ENCODE measurements at regions not wholly inside any gene's neighbourhood (a gene's known extent, or its start where the extent isn't known, plus 50 kb on each side); places are given as distances from the start of the nearest gene placed in this dataset.

DNA sequence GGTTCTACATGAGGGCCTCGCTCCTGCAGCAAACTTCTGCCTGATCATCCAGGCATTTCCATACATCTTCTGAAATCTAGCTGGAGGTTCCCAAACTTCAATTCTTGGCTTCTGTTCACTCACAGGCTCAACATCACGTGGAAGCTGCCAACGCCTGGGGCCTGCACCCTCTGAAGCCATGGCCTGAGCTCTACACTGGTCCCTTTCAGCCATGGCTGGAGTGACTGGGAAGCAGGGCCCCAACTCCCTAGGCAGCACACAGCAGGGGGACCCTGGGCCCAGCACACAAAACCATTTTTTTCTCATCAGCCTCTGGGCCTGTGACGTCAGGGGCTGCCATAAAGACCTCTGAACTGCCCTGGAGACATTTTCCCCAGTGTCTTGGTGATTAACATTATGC lies 542.7 kb downstream of the TLL1 start:
- TF ChIP-seq, protein P1, sequence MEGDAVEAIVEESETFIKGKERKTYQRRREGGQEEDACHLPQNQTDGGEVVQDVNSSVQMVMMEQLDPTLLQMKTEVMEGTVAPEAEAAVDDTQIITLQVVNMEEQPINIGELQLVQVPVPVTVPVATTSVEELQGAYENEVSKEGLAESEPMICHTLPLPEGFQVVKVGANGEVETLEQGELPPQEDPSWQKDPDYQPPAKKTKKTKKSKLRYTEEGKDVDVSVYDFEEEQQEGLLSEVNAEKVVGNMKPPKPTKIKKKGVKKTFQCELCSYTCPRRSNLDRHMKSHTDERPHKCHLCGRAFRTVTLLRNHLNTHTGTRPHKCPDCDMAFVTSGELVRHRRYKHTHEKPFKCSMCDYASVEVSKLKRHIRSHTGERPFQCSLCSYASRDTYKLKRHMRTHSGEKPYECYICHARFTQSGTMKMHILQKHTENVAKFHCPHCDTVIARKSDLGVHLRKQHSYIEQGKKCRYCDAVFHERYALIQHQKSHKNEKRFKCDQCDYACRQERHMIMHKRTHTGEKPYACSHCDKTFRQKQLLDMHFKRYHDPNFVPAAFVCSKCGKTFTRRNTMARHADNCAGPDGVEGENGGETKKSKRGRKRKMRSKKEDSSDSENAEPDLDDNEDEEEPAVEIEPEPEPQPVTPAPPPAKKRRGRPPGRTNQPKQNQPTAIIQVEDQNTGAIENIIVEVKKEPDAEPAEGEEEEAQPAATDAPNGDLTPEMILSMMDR (IDR thresholded peaks at IDR 0.05; ENCODE audit: low read depth, low read length, missing input control), result no peak
- TF ChIP-seq SP1 (IDR thresholded peaks at IDR 0.05) (no peak), JUND (IDR thresholded peaks at IDR 0.05) (no peak), HNF4A (conservative IDR thresholded peaks at IDR 0.05) (no peak), GABPA (IDR thresholded peaks at IDR 0.05 in 1 of 2, conservative IDR thresholded peaks at IDR 0.05 in 1 of 2) (no peak), FOXA1 (IDR thresholded peaks at IDR 0.05) (no peak), TAF1 (conservative IDR thresholded peaks at IDR 0.05) (no peak), EGR1 (IDR thresholded peaks at IDR 0.05; ENCODE audit: low read depth in 2 of 2) (no peak)
- TF ChIP-seq, protein P2, sequence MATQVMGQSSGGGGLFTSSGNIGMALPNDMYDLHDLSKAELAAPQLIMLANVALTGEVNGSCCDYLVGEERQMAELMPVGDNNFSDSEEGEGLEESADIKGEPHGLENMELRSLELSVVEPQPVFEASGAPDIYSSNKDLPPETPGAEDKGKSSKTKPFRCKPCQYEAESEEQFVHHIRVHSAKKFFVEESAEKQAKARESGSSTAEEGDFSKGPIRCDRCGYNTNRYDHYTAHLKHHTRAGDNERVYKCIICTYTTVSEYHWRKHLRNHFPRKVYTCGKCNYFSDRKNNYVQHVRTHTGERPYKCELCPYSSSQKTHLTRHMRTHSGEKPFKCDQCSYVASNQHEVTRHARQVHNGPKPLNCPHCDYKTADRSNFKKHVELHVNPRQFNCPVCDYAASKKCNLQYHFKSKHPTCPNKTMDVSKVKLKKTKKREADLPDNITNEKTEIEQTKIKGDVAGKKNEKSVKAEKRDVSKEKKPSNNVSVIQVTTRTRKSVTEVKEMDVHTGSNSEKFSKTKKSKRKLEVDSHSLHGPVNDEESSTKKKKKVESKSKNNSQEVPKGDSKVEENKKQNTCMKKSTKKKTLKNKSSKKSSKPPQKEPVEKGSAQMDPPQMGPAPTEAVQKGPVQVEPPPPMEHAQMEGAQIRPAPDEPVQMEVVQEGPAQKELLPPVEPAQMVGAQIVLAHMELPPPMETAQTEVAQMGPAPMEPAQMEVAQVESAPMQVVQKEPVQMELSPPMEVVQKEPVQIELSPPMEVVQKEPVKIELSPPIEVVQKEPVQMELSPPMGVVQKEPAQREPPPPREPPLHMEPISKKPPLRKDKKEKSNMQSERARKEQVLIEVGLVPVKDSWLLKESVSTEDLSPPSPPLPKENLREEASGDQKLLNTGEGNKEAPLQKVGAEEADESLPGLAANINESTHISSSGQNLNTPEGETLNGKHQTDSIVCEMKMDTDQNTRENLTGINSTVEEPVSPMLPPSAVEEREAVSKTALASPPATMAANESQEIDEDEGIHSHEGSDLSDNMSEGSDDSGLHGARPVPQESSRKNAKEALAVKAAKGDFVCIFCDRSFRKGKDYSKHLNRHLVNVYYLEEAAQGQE (IDR thresholded peaks at IDR 0.05), result no peak
- TF ChIP-seq, protein P3, sequence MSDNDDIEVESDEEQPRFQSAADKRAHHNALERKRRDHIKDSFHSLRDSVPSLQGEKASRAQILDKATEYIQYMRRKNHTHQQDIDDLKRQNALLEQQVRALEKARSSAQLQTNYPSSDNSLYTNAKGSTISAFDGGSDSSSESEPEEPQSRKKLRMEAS (IDR thresholded peaks at IDR 0.05), result no peak
- TF ChIP-seq, protein P4, sequence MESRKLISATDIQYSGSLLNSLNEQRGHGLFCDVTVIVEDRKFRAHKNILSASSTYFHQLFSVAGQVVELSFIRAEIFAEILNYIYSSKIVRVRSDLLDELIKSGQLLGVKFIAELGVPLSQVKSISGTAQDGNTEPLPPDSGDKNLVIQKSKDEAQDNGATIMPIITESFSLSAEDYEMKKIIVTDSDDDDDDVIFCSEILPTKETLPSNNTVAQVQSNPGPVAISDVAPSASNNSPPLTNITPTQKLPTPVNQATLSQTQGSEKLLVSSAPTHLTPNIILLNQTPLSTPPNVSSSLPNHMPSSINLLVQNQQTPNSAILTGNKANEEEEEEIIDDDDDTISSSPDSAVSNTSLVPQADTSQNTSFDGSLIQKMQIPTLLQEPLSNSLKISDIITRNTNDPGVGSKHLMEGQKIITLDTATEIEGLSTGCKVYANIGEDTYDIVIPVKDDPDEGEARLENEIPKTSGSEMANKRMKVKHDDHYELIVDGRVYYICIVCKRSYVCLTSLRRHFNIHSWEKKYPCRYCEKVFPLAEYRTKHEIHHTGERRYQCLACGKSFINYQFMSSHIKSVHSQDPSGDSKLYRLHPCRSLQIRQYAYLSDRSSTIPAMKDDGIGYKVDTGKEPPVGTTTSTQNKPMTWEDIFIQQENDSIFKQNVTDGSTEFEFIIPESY (IDR thresholded peaks at IDR 0.05), result no peak
- TF ChIP-seq, protein P5, sequence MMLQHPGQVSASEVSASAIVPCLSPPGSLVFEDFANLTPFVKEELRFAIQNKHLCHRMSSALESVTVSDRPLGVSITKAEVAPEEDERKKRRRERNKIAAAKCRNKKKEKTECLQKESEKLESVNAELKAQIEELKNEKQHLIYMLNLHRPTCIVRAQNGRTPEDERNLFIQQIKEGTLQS (IDR thresholded peaks at IDR 0.05), result no peak

Measured in liver (tissue), 3 donors.